Uterus (tissue), 3 donors: ENCODE measurements at regions not wholly inside any gene's neighbourhood (a gene's known extent, or its start where the extent isn't known, plus 50 kb on each side); places are given as distances from the start of the nearest gene placed in this dataset.

Source experiments
- DNase-seq, 2 donors: peaks; one replicate each; pipeline ENCODE4 v3.0.0-alpha.2; 2019 to 2020
- H3K27ac ChIP-seq, 2 donors: fragments of 200-600 bp; sonication (generic); 1 replicate in 1 of 2; 2 replicates in 1 of 2; pipeline ENCODE4 v1.5.1; 2016 to 2018
- H3K27me3 ChIP-seq, 2 donors: fragments of 200-600 bp; sonication (generic); one replicate each; pipeline ENCODE4 v1.5.1; 2018 to 2019; ENCODE audit warnings: control low read depth in 1 of 2
- H3K36me3 ChIP-seq, 2 donors: fragments of 200-600 bp; sonication (generic); one replicate each; pipeline ENCODE4 v1.5.1; 2019; ENCODE audit warnings: control low read depth in 1 of 2
- H3K4me1 ChIP-seq, 2 donors: fragments of 200-600 bp; sonication (generic); one replicate each; pipeline ENCODE4 v1.5.1; 2018 to 2019; ENCODE audit warnings: control low read depth in 1 of 2
- H3K4me3 ChIP-seq, 2 donors: fragments of 200-600 bp; sonication (generic); 1 replicate in 1 of 2; 2 replicates in 1 of 2; pipeline ENCODE4 v1.5.1; 2018 to 2019; ENCODE audit warnings: mild to moderate bottlenecking in 1 of 2
- H3K9me3 ChIP-seq, 2 donors: fragments of 200-600 bp; sonication (generic); one replicate each; pipeline ENCODE4 v1.5.1; 2019; ENCODE audit warnings: control low read depth in 1 of 2
- CTCF ChIP-seq, 4 experiments: fragments of 200-600 bp in 2 of 4; fragments of 450-650 bp in 2 of 4; sonication (generic) in 2 of 4; IDR thresholded peaks; one replicate each; pipeline ENCODE4 v1.5.1; 2016 to 2019; ENCODE audit warnings: antibody characterized with exemption in 4 of 4, mild to moderate bottlenecking in 2 of 4, moderate library complexity in 1 of 4
- POLR2A ChIP-seq, 2 donors: fragments of 450-650 bp; IDR thresholded peaks; one replicate each; pipeline ENCODE4 v1.6.1; 2016; ENCODE audit warnings: antibody characterized with exemption in 2 of 2, mild to moderate bottlenecking in 1 of 2, moderate library complexity in 1 of 2
- intact Hi-C: fragments of 100-400 bp; cut with DNase I; formaldehyde crosslinking; loops from one replicate; pipeline ENCODE4 v1.15.1; 2023; ENCODE audit warnings: low total_unique reads
- donor health status: DM: yes; HTN: yes; CAD: no.

GRCh38 chr3:159149633-159150032 is 347.8 kb downstream of the MFSD1 start:
- H3K4me3 ChIP-seq = no peak overlapping the region
- H3K27me3 ChIP-seq = no peaks in the 10 kb centered on the region
- DNase-seq = no peak
- H3K4me1 ChIP-seq = no peaks in the 10 kb centered on the region
- no peak overlapping the region for H3K27ac ChIP-seq
- H3K9me3 ChIP-seq = no peaks in the 10 kb centered on the region
- intact Hi-C loops = no loop called here
- H3K36me3 ChIP-seq = no peaks in the 10 kb centered on the region
- no peak for TF ChIP-seq CTCF (IDR thresholded peaks at IDR 0.05)
- no peak for TF ChIP-seq POLR2A (IDR thresholded peaks at IDR 0.05)

- TF ChIP-seq POLR2A (IDR thresholded peaks at IDR 0.05) = no peak
- no peak for TF ChIP-seq CTCF (IDR thresholded peaks at IDR 0.05)
- no peak for DNase-seq
- Histone ChIP-seq H3K36me3 (no peaks in the 10 kb centered on the region), H3K4me3 (no peak overlapping the region), H3K4me1 (no peaks in the 10 kb centered on the region), H3K27ac (no peak overlapping the region), H3K27me3 (no peaks in the 10 kb centered on the region), H3K9me3 (no peaks in the 10 kb centered on the region)
- intact Hi-C loops = no loop called here
Observed at GRCh38 chr3:159150180-159150579, 348.3 kb downstream of the MFSD1 start.

- H3K27me3 ChIP-seq = no peaks in the 10 kb centered on the region
- H3K36me3 ChIP-seq = no peaks in the 10 kb centered on the region
- DNase-seq = no peak
- intact Hi-C loops = no loop called here
- no peak overlapping the region for H3K27ac ChIP-seq
- no peaks in the 10 kb centered on the region for H3K9me3 ChIP-seq
- no peak for TF ChIP-seq POLR2A (IDR thresholded peaks at IDR 0.05)
- no peak for TF ChIP-seq CTCF (IDR thresholded peaks at IDR 0.05)
- H3K4me1 ChIP-seq = no peaks in the 10 kb centered on the region
- no peak overlapping the region for H3K4me3 ChIP-seq
Observed at GRCh38 chr3:159151130-159151529, 349.3 kb downstream of the MFSD1 start.

- no peaks in the 10 kb centered on the region for H3K9me3 ChIP-seq
- no peak overlapping the region for H3K27ac ChIP-seq
- H3K4me3 ChIP-seq = no peak overlapping the region
- DNase-seq = no peak
- TF ChIP-seq CTCF (IDR thresholded peaks at IDR 0.05) (no peak), POLR2A (IDR thresholded peaks at IDR 0.05) (no peak)
- H3K27me3 ChIP-seq = no peaks in the 10 kb centered on the region
- H3K36me3 ChIP-seq = no peaks in the 10 kb centered on the region
- no peaks in the 10 kb centered on the region for H3K4me1 ChIP-seq
- intact Hi-C loops = no loop called here
Observed at GRCh38 chr3:159157275-159157674, 355.4 kb downstream of the MFSD1 start.

GRCh38 chr3:159158213-159158612 is 356.4 kb downstream of the MFSD1 start:
- DNase-seq = no peak
- Histone ChIP-seq H3K27me3 (no peaks in the 10 kb centered on the region), H3K9me3 (no peaks in the 10 kb centered on the region), H3K4me3 (no peak overlapping the region), H3K4me1 (no peaks in the 10 kb centered on the region), H3K27ac (no peak overlapping the region), H3K36me3 (no peaks in the 10 kb centered on the region)
- intact Hi-C loops = no loop called here
- no peak for TF ChIP-seq CTCF (IDR thresholded peaks at IDR 0.05)
- no peak for TF ChIP-seq POLR2A (IDR thresholded peaks at IDR 0.05)
